Prostate gland (tissue), 2 donors: ENCODE measurements at regions not wholly inside any gene's neighbourhood (a gene's known extent, or its start where the extent isn't known, plus 50 kb on each side); places are given as distances from the start of the nearest gene placed in this dataset.

Experiments
- POLR2AphosphoS5 ChIP-seq: sonication (generic); formaldehyde crosslinking; IDR thresholded peaks from one replicate; pipeline ENCODE4 v1.6.1; 2017; ENCODE audit warnings: antibody characterized with exemption
- TF ChIP-seq, protein P1 (sequence below), 4 experiments: fragments of 200-600 bp in 2 of 4; fragments of 450-650 bp in 2 of 4; sonication (generic) in 2 of 4; IDR thresholded peaks; 1 replicate in 3 of 4; 2 replicates in 1 of 4; pipeline ENCODE4 v1.5.1; 2016 to 2019; ENCODE audit warnings: antibody characterized with exemption in 4 of 4, mild to moderate bottlenecking in 2 of 4, moderate library complexity in 2 of 4

DNA sequence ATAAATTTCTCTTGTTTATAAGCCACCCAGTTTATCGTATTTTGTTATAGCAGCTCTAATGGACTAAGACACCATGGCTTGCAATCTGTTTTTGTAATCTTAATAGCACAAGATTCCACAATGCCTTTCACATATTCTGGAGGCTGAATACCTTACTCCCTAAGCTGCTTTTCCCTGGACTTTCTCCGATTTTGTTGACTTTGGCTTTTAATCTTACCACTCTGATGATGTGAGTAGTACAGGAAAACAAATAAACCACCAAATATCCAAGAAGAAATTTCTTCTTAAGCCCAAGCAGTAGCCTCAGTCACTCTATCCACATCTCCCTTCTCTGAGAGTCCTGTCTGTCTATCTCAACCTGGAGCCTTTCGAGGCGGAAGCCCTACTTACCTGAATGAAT, 838.6 kb downstream of the LTN1 start:
- TF ChIP-seq POLR2AphosphoS5, result no peak
- TF ChIP-seq, protein P1, sequence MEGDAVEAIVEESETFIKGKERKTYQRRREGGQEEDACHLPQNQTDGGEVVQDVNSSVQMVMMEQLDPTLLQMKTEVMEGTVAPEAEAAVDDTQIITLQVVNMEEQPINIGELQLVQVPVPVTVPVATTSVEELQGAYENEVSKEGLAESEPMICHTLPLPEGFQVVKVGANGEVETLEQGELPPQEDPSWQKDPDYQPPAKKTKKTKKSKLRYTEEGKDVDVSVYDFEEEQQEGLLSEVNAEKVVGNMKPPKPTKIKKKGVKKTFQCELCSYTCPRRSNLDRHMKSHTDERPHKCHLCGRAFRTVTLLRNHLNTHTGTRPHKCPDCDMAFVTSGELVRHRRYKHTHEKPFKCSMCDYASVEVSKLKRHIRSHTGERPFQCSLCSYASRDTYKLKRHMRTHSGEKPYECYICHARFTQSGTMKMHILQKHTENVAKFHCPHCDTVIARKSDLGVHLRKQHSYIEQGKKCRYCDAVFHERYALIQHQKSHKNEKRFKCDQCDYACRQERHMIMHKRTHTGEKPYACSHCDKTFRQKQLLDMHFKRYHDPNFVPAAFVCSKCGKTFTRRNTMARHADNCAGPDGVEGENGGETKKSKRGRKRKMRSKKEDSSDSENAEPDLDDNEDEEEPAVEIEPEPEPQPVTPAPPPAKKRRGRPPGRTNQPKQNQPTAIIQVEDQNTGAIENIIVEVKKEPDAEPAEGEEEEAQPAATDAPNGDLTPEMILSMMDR (IDR thresholded peaks at IDR 0.05), result no peak
